Mesendoderm (in vitro differentiated cells): ENCODE measurements at regions not wholly inside any gene's neighbourhood (a gene's known extent, or its start where the extent isn't known, plus 50 kb on each side); places are given as distances from the start of the nearest gene placed in this dataset.
"Not testable (repeated sequence)": the region's sequence is repeated elsewhere in the genome, so short reads cannot be mapped to it uniquely, and the experiment has no call there.

Experiments
- DNase-seq: peaks from one replicate; pipeline ENCODE4 v3.0.0; 2013
- H2AK5ac ChIP-seq: 2 replicates; pipeline ENCODE4 v1.6.1; 2013; ENCODE audit warnings: low read length, inconsistent platforms
- H2BK120ac ChIP-seq: 2 replicates; pipeline ENCODE4 v1.6.1; 2013; ENCODE audit warnings: low read depth, mild to moderate bottlenecking, low read length, moderate library complexity, mixed read lengths
- H2BK15ac ChIP-seq: replicated peaks from 2 replicates; pipeline ENCODE4 v1.6.1; 2013; ENCODE audit warnings: low read depth, mild to moderate bottlenecking, moderate library complexity
- H2BK5ac ChIP-seq: 2 replicates; pipeline ENCODE4 v1.6.1; 2013; ENCODE audit warnings: low read length, inconsistent platforms
- H3K18ac ChIP-seq: 2 replicates; pipeline ENCODE4 v1.6.1; 2013; ENCODE audit warnings: mild to moderate bottlenecking, low read length, mixed read lengths
- H3K23ac ChIP-seq: one replicate; pipeline ENCODE4 v1.6.1; 2013; ENCODE audit warnings: low read length
- H3K27ac ChIP-seq: 2 replicates; pipeline ENCODE4 v1.5.1; 2013; ENCODE audit warnings: low read depth, mild to moderate bottlenecking, inconsistent platforms, low read length, moderate library complexity
- H3K27me3 ChIP-seq: 2 replicates; pipeline ENCODE4 v1.6.1; 2013; ENCODE audit warnings: low read length, control low read depth, mild to moderate bottlenecking, inconsistent platforms; ENCODE audit not compliant: insufficient read depth, poor library complexity
- H3K36me3 ChIP-seq: 2 replicates; pipeline ENCODE4 v1.6.1; 2013; ENCODE audit warnings: low read length, inconsistent platforms; ENCODE audit not compliant: control insufficient read depth, insufficient read depth
- H3K4ac ChIP-seq: one replicate; pipeline ENCODE4 v1.6.1; 2013; ENCODE audit warnings: low read depth, mild to moderate bottlenecking, low read length, moderate library complexity
- H3K4me1 ChIP-seq: 2 replicates; pipeline ENCODE4 v1.6.1; 2013; ENCODE audit warnings: low read depth, low read length, inconsistent platforms; ENCODE audit not compliant: control insufficient read depth
- H3K4me2 ChIP-seq: 2 replicates; pipeline ENCODE4 v1.6.1; 2013; ENCODE audit warnings: low read length
- H3K4me3 ChIP-seq: 2 replicates; pipeline ENCODE4 v1.5.1; 2013; ENCODE audit warnings: mild to moderate bottlenecking, low read length
- H3K56ac ChIP-seq: one replicate; pipeline ENCODE4 v1.6.1; 2013; ENCODE audit warnings: low read length
- H3K79me1 ChIP-seq: 2 replicates; pipeline ENCODE4 v1.6.1; 2013; ENCODE audit warnings: low read length, inconsistent platforms
- H3K79me2 ChIP-seq: 2 replicates; pipeline ENCODE4 v1.6.1; 2013; ENCODE audit warnings: mild to moderate bottlenecking, low read length; ENCODE audit not compliant: control insufficient read depth, insufficient read depth
- H3K9ac ChIP-seq: 2 replicates; pipeline ENCODE4 v1.6.1; 2013; ENCODE audit warnings: low read length, inconsistent platforms
- H4K5ac ChIP-seq: one replicate; pipeline ENCODE4 v1.6.1; 2013; ENCODE audit warnings: low read length
- H4K8ac ChIP-seq: one replicate; pipeline ENCODE4 v1.6.1; 2013; ENCODE audit warnings: low read depth, mild to moderate bottlenecking, control low read depth, low read length, moderate library complexity
- WGBS: extraction: QIAGEN DNeasy Blood & Tissue Kit; methylation state at CpG from one replicate; pipeline ENCODE4 v1.1.7; 2013; ENCODE audit warnings: low lambda C conversion rate, missing lambda C conversion rate; ENCODE audit not compliant: insufficient coverage; ENCODE audit errors: extremely low coverage; 5-methylcytosine and 5-hydroxymethylcytosine counted together

DNA sequence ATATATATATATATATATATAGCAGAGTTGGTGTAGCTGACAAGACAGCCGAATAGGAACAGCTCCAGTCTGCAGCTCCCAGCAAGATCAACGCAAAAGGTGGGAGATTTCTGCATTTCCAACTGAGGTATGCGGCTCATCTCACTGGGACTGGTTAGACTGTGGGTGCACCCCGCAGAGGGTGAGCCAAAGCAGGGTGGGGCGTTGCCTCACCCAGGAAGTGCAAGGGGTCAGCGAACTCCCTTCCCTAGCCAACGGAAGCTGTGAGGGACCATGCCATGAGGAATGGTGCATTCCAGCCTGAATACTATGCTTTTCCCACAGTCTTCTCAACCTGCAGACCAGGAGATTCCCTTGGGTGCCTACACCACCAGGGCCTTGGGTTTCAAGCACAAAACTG, 81.7 kb upstream of the ST3GAL6 start:
- Histone ChIP-seq H3K4me3 (no peak overlapping the region), H2BK120ac (no peak overlapping the region), H2BK15ac (no peak overlapping the region), H3K9ac (no peak overlapping the region), H3K56ac (no peak overlapping the region), H3K18ac (no peak overlapping the region), H3K36me3 (no peaks in the 10 kb centered on the region), H2BK5ac (no peak overlapping the region), H3K27me3 (no peaks in the 10 kb centered on the region), H3K4ac (no peak overlapping the region), H3K23ac (no peak overlapping the region), H3K4me1 (no peaks in the 10 kb centered on the region), H3K79me1 (no peaks in the 10 kb centered on the region), H3K79me2 (no peaks in the 10 kb centered on the region), H4K8ac (no peak overlapping the region), H3K27ac (no peak overlapping the region), H4K5ac (no peak overlapping the region), H2AK5ac (no peak overlapping the region), H3K4me2 (no peak overlapping the region)
- DNase-seq = no peak
- WGBS = no CpG with 5 or more reads among the region's 7 CpGs

DNA sequence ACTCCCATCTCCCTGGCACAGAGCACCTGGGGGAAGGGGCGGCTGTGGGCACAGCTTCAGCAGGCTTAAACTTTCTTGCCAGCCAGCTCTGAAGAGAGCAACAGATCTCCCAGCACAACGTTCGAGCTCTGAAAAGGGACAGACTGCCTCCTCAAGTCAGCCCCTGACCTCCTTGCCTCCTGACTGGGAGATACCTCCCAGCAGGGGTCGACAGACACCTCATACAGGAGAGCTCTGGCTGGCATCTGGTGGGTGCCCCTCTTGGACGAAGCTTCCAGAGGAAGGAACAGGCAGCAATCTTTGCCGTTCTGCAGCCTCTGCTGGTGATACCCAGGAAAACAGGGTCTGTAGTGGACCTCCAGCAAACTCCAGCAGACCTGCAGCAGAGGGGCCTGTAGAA, 80.7 kb upstream of the ST3GAL6 start:
- WGBS = no CpG with 5 or more reads among the region's 6 CpGs
- not testable (repeated sequence) for H4K5ac ChIP-seq, H3K4me3 ChIP-seq, H2AK5ac ChIP-seq, H3K56ac ChIP-seq, H3K9ac ChIP-seq, H3K4me2 ChIP-seq, H3K79me1 ChIP-seq, H4K8ac ChIP-seq, H3K27me3 ChIP-seq, H3K18ac ChIP-seq, H3K79me2 ChIP-seq, H2BK15ac ChIP-seq, H3K36me3 ChIP-seq, H3K4ac ChIP-seq, H2BK120ac ChIP-seq, H3K27ac ChIP-seq, H3K4me1 ChIP-seq, H2BK5ac ChIP-seq, H3K23ac ChIP-seq, DNase-seq

DNA sequence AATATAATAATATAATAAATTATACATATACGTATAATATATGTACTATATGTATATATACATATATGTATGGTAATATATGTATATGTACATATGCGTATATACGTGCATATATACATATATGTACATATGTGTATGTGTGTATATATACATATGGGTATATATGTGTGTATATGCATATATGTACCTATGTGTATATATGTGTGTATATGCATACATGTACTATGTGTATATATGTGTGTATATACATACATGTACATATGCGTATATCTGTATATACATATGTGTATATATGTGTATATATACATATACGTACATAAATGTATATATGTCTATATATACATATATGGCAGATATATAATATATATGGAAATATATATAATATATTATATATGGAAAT, 74.8 kb upstream of the ST3GAL6 start:
- no peak for DNase-seq
- Histone ChIP-seq H3K36me3 (no peaks in the 10 kb centered on the region), H3K18ac (no peak overlapping the region), H3K27me3 (no peaks in the 10 kb centered on the region), H2BK15ac (no peak overlapping the region), H3K27ac (no peak overlapping the region), H4K8ac (no peak overlapping the region), H3K23ac (no peak overlapping the region), H3K4me1 (no peaks in the 10 kb centered on the region), H3K4ac (no peak overlapping the region), H2AK5ac (no peak overlapping the region), H3K9ac (no peak overlapping the region), H3K56ac (no peak overlapping the region), H3K79me1 (no peaks in the 10 kb centered on the region), H2BK120ac (no peak overlapping the region), H3K4me2 (no peak overlapping the region), H4K5ac (no peak overlapping the region), H2BK5ac (no peak overlapping the region), H3K4me3 (no peak overlapping the region), H3K79me2 (no peaks in the 10 kb centered on the region)
- WGBS = no CpG with 5 or more reads among the region's 5 CpGs

DNA sequence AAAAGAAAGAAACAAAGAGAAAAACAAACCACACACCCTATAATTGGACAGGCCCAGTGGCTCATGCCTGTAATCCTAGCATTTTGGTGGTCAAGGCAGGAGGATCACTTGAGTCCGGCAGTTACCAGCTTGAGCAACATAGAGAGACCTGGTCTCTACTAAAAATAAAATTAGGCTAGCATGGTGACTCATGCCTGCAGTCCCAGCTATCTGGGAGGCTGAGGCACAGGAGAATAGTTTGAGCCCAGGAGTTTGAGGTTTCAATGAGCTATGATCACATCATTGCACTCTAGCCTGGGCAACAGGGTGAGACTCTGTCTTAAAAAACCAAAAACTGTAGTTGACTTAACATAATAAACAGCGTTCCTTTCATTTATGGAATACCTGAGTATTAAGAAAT, 72.3 kb upstream of the ST3GAL6 start:
- Histone ChIP-seq H3K4me3 (no peak overlapping the region), H4K5ac (no peak overlapping the region), H3K27me3 (no peaks in the 10 kb centered on the region), H2BK5ac (no peak overlapping the region), H4K8ac (no peak overlapping the region), H2BK15ac (no peak overlapping the region), H3K79me1 (no peaks in the 10 kb centered on the region), H3K4me2 (no peak overlapping the region), H3K23ac (no peak overlapping the region), H2AK5ac (no peak overlapping the region), H3K18ac (no peak overlapping the region), H3K27ac (no peak overlapping the region), H3K4ac (no peak overlapping the region), H3K4me1 (no peaks in the 10 kb centered on the region), H2BK120ac (no peak overlapping the region), H3K56ac (no peak overlapping the region), H3K79me2 (no peaks in the 10 kb centered on the region), H3K9ac (no peak overlapping the region), H3K36me3 (no peaks in the 10 kb centered on the region)
- DNase-seq = no peak
- WGBS = no CpG with 5 or more reads among the region's 2 CpGs

DNA sequence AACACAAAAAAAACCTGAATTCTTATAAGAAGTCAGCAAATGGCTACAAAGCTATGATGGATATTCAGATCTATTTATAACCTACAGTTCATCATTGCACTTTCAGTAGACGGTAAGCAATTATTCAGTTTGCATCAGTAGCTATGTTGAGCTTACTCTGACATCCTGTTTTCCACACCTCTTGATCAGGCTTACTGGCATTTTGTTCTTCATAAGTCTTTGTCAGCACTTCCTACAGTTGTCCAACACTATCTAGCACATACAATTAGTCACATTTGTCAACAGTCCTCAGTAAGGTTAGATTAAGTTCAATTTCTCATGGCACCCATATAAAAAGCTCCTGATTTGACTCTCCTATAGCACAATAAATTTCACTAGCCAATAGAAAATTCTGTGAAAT, 71.2 kb upstream of the ST3GAL6 start:
- no CpG with 5 or more reads among the region's 1 CpG for WGBS
- Histone ChIP-seq H2BK120ac (no peak overlapping the region), H4K5ac (no peak overlapping the region), H3K4me2 (no peak overlapping the region), H2BK5ac (no peak overlapping the region), H3K79me1 (no peaks in the 10 kb centered on the region), H3K27me3 (no peaks in the 10 kb centered on the region), H2AK5ac (no peak overlapping the region), H3K4me3 (no peak overlapping the region), H3K9ac (no peak overlapping the region), H3K18ac (no peak overlapping the region), H4K8ac (no peak overlapping the region), H3K79me2 (no peaks in the 10 kb centered on the region), H3K4me1 (no peaks in the 10 kb centered on the region), H3K23ac (no peak overlapping the region), H3K56ac (no peak overlapping the region), H3K27ac (no peak overlapping the region), H2BK15ac (no peak overlapping the region), H3K4ac (no peak overlapping the region), H3K36me3 (no peaks in the 10 kb centered on the region)
- no peak for DNase-seq

DNA sequence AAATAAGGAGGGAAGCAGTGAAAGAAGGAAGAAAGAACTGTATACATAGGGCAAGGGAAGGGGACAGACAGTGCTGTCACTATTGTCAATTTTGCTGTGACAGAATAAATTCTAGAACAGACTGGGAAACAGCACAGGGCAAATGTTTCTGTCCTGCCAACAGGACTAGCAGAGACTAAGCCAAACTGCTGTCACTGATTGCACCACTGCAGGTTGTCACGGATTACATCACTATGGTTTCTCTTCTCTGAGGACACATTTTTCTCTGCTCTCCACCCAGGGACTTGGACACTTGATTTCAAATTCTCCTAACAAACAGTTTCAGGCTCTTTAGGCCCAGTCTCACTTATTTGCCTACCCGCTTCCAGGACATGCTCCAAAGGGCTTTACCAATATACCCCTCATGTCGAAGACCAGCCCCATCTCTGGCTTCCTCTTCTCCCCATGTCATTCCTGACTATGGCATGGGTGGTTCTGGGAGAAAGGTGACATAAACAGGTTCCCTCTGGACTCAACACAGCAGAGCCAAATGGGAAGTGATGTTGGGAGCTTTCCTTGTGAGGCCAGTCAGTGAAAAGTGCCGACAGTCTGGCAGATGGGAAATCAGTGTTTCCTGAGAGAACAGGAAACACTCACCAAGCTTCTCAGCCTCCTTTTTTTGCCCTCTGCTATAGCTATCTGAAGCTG, 70.2 kb upstream of the ST3GAL6 start:
- no peaks in the 10 kb centered on the region for H3K27me3 ChIP-seq
- no peak overlapping the region for H2AK5ac ChIP-seq
- no peak overlapping the region for H3K23ac ChIP-seq
- H3K4me2 ChIP-seq = no peak overlapping the region
- no peak overlapping the region for H3K9ac ChIP-seq
- H3K4me1 ChIP-seq = no peaks in the 10 kb centered on the region
- H3K27ac ChIP-seq = no peak overlapping the region
- H4K5ac ChIP-seq = no peak overlapping the region
- H3K18ac ChIP-seq = no peak overlapping the region
- H4K8ac ChIP-seq = no peak overlapping the region
- no peaks in the 10 kb centered on the region for H3K36me3 ChIP-seq
- no peaks in the 10 kb centered on the region for H3K79me1 ChIP-seq
- no peak overlapping the region for H3K4me3 ChIP-seq
- no peak overlapping the region for H2BK120ac ChIP-seq
- no peak overlapping the region for H3K56ac ChIP-seq
- H2BK5ac ChIP-seq = no peak overlapping the region
- DNase-seq = no peak
- H2BK15ac ChIP-seq = no peak overlapping the region
- H3K4ac ChIP-seq = no peak overlapping the region
- no peaks in the 10 kb centered on the region for H3K79me2 ChIP-seq
- WGBS = no CpG with 5 or more reads among the region's 4 CpGs
